ACHN (cell line): ENCODE measurements at regions not wholly inside any gene's neighbourhood (a gene's known extent, or its start where the extent isn't known, plus 50 kb on each side); places are given as distances from the start of the nearest gene placed in this dataset.
"Not testable (repeated sequence)": the region's sequence is repeated elsewhere in the genome, so short reads cannot be mapped to it uniquely, and the experiment has no call there.

Experiments used
- DNase-seq: peaks from one replicate; pipeline ENCODE4 v3.0.0-alpha.2; 2015
- in situ Hi-C: cut with HindIII; loops from 2 replicates; pipeline ENCODE4 v1.10.0; 2017; ENCODE audit warnings: low sequenced_read_pairs, low pct_ligation_motif_present, low pct_unique_long_range_greater_than_20kb

DNA sequence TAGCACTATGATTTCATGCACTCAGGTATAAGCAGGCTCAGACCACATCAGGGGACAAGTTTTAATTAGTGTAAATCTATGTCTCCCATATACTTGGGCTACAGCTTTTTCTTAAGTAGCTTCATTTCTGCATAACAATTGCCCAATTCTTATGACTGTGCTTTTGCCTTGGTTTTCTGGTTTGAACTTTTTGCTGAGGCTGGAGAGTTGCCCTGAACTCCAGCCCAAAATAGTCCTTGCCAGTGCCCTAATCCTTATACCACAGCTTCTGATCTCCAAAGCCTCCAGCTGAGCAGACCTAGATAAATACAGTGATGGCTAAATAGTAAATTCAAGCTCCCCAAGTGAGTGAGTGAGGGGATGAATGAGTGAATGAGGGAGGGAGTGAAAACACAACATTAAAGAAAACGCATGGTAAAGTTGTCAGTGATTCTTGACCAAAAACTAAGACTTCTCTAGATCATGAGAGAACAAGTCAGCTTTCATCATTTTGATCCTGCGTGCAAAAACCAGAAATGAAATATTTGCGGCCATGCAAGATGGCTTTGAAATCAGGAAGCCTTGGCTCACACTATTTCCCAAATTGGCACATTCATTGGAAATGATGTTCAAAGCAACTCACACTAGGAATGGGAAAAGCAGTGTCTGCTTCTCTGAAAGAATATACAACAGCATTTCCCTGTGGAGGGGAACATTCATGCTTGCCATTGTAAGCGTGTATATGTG, 437.1 kb upstream of the CTSO start:
- DNase-seq = no peak
- in situ Hi-C loops = no loop called here

DNA sequence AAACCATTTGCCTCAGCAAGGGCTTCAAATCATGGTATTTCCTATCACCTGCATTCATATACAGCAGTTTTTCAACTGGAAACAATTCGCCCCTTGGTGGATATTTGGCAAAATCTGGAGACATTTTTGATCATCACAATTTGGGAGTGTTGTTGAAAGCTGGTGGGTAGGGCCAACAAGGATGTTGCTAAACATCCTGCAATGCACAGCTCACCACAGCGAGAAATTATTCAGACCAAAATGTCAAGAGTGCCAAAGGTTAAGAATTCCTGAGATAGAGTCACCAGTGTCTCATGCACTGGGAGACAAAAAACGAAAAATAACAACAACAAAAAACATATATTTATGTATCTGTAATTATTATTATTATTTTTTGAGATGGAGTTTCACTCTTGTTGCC, 435.2 kb upstream of the CTSO start:
- in situ Hi-C loops = no loop called here
- no peak for DNase-seq

DNA sequence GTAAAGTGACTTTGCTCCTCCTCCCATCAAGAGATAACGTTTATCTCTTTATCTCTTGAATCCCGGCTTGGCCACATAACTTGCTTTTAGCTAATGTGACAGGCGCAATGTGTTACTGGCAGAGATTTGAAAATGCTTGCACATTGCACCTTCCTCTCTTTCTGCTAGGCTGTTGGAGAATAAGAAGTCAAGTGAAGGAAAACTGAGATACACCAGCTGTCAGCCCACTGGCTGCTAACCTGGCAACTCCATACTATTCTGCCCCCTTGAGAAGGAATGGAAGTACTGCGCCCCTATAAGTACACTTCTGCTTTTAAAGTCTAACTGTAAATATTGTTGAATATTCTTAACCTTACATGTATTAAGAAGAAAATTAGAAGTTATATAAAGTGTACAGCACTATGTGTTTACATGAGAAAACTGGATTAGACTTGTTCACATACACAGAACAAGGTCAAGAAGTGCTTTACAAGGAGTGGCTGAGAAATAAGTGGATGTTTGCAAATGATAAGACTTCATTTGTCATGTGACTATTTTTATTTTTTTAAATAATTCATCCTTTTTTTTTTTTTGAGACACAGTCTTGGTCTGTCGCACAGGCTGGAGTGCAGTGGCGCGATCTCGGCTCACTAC, 424.5 kb upstream of the CTSO start:
- in situ Hi-C loops = no loop called here

DNA sequence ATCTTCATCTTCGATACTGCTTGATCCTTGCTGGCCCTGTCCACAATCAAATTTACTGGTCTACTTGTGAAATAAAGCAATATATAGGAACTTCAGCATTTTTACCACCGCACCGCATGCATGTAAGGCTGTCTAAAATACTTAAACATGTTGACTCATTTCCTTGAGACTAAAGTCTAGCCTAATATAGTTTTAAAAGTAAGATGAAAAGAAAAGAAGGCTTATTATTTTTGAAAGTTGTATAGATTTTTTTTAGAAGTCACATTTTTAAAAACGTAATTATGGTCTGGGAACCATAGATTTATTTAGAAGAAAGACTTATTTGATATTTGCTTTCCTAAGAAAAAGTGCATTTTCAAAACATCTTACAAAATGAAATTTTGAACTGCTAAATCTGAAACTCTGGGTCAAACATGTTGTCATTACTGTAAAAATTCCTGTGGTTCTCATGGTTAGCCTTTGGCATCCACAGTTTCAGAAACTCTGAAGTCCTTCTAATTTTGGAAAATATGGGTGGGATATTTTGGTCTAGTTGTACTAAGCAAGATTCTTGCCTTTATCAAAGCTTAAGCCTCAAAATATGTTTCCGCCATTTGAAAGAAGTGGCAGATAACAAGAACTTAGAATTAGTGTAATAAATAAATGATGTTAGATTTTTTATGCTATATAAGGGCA, 423.5 kb upstream of the CTSO start:
- peak; percentile 31 for DNase-seq
- in situ Hi-C loops = no loop called here

More for the DNA sequence above, 424.5 kb upstream of the CTSO start:
- DNase-seq = peak; percentile 35

DNA sequence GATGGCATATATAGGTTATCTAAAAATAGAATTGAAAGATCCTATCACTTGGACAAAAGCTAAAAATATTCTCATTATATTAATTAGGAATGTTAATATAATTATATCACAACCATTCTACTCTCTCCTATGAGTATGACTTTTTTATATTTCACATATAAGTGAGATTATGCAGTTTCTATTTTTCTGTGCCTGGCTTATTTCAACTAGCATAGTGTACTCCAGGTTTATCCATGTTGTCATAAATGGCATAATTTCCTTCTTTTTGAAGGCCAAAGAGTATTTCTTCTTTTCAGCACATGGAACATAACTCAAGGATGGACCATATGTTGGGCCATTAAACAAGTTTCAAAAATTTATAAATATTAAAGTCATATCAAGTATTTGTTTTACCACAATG, 421.2 kb upstream of the CTSO start:
- in situ Hi-C loops = no loop called here
- DNase-seq = no peak

DNA sequence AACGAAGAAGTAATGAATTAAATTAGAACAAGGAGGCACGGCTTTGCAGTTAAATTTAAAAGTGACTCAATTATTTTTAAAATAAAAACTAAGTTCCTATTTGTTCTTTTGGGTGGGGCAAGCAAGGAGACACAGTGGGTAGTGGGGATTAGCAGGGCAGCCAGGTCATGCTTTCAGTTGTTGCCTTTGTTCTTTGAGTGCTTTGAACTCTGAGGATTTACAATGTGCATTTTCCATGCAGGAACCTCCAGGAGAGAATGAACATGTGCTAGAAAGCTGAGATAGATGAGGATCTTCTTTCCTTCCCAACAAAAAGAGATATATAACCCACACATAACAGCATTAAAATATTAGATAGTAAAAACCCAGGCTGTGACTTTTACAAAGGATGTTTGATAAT, 420.4 kb upstream of the CTSO start:
- in situ Hi-C loops = no loop called here
- DNase-seq = no peak

DNA sequence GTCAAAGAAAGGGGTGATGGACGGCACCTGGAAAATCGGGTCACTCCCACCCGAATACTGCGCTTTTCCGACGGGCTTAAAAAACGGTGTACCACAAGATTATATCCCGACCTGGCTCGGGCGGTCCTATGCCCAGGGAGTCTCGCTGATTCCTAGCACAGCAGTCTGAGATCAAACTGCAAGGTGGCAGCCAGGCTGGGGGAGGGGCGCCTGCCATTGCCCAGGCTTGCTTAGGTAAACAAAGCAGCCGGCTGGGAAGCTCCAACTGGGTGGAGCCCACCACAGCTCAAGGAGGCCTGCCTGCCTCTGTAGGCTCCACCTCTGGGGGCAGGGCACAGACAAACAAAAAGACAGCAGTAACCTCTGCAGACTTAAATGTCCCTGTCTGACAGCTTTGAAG, 413.8 kb upstream of the CTSO start:
- in situ Hi-C loops, DNase-seq: not testable (repeated sequence)

DNA sequence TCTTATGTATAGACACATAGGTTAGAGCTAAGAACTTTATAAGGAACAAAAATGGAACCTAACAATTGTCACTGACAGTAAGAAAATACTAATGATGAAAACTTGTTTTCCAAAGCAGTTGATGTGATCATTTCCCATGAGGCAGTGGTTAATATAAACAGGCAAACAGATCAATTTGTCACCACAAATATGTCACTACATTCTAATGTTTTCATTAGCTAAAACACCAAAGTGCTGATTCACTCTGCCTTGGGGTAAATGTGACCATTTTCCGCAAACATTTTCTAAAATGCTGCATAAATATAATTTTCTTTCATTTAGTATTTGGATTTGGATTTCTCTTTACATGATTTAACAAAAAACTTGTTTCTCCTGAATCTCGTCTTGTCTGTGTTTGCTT, 408.9 kb upstream of the CTSO start:
- in situ Hi-C loops = no loop called here
- no peak for DNase-seq

DNA sequence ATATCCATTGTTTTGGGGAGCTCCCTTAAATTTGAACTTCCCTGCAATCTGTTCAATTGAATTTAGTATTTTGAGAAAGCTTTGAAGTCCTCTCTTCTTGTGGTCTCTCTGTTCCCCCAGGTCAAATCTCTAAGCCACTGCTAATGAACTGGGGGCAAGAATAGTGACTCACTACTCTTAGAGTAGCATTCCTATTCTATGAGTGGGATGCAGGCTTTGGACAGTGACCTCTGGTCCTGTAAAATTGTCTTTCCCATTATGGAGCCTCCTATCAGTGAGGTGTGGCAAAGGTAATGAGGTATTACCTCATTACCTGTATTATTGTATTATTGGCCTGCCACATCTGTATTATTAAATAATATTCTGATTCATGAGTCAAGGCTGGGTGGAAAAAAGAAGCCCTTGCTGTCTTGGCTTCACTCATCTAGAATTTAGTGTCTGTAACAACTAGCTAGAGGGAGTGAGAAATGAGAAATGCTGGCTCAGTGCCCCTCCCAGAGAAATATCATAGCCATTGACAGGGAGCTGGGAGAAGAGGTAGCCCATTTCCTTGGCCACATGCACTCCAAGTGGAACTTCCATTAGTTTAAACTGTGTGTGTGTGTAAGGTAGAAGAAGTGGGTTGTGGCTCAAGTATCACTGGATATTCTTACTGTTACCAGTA, 393.9 kb upstream of the CTSO start:
- in situ Hi-C loops = no loop called here
- DNase-seq = peak; percentile 72

DNA sequence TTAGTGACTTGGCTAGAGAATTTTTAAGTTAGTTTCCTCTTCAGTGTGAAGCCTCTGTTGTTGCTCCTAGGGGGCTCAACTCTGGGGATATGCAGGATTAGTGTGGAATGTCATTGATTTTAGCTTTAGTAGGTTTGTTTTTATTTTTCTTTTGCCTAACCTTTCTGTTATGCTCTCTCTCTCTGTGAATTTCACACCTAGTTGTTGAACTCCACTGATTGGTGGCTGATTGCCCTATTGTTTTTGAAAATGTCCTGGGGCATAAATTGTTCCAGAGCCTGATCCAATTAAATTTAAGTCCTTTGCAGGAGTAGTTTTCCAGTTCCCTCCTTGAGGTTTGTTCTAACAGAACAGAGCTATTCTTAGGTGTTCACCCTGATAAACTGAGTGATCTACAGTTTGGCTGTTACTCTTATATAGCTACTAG, 393.3 kb upstream of the CTSO start:
- DNase-seq = no peak
- in situ Hi-C loops = no loop called here

DNA sequence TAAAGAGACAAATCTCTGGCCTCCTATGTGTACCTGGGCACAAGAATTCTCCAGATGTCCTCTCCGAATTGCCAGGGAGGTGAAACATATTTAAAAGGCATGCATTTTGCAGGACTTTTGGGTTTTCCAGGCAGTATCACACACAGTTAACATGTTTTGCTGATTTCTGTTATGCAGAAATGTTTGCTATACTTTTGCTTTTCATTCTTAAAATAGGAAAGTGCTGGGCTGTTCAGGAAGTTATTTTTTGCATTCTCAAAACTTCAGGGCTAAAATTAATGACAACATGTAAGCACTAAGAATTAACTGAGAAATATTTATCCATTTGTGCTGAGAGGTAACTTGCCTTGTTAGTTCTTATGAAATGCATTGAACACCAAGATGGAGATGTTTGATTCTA, 390.7 kb upstream of the CTSO start:
- in situ Hi-C loops = no loop called here
- no peak for DNase-seq

DNA sequence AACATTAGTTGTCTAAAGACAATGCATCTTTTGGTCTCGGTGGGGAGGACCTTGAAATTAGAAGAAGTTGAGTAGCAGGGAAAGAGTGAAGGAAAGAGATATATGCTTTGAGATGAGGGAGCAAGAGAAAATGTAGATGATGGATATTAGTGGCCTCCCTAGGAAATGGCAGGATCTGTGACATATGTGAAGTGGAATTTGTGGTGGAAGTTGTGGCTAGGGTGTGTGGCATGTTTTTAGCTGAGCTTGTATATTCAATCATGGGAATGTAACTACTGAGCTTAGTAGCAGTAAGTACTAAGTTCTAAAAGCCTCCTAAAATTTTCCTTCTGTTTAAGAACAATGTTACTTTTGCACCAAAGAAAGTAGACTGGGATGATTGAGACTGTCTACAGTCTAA, 382.8 kb upstream of the CTSO start:
- in situ Hi-C loops = no loop called here
- DNase-seq = no peak

DNA sequence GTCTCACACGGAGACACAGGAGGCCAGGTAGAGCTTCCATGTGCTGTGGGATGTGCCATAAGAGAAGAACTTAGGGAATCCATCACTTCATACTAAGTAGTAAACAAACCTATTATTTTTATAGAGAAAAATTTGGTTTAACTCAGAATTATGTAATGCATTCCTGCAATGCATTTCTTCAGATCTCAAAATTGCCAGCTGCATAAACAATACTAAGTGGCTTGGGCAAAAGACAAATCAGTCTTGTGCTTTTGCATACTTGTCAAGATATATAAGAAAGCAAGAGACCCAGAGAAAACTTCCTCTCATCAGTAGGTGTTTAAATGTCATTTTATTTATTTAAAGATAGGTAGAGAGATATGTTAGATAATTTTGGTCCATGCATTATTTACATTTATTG, 382.1 kb upstream of the CTSO start:
- no peak for DNase-seq
- in situ Hi-C loops = no loop called here

DNA sequence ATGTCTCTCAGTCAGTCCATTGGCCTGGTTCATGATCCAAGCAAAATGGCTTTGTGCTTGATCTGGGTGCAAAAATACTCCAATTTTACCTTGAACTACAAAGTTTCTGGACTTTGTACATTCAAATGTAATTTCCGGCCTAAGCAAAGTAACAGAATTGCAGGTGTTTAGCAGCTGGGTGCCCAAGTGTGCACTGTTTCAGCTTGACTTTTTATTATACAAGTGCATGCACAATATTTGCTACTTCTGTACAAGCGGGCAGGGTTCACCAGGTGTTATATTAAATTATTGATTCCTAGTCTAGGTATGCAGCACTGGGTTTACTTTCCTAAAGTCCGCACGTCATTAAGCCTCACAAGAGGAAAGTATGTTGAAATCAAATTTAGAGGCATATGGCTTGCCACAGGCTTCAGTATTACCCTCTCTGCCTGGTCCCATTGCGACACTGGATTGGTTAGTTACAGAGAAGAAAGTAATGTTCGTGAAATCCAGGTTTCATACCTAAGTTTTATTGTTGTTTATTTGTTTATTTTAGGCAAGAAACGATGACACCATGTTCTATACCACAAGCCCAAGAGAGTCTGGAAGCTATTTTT, 376.9 kb upstream of the CTSO start:
- in situ Hi-C loops = no loop called here
- no peak for DNase-seq

DNA sequence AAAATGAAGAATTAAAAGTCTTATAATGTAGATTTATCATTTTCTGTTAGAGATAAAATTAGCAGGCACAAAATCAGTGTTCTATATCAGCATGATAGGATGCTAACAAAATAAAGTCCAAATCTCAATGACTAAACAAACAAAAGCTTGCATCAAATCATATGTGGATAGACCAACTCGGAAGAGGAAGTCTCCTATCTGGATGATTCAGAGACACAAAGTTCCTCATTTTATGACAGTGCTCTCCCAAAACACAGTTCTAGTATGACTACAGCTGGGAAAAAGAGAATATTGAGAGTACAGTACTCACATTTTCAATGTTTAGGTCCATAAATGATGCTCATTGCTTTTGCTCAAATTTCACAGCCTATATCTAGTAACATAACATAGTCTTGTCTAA, 376.1 kb upstream of the CTSO start:
- in situ Hi-C loops = no loop called here

DNA sequence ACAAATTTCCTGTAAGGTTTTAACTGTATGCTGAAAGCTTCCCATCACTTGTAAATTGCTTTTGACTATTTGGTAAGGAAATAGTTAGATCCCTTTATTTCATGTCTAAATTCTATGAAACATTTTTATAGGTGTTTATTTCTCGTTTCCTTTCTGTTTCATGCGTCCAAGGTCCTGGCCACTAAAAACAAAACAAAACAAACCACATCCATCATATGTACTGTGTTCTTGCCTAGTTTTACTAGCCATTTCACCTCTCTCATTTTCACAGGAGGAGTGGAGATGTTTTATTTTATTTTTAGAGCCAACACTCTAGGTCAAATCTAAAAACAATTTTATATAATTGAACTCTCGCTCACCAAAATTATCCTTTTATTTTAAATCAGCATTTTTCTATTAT, 375.2 kb upstream of the CTSO start:
- DNase-seq = no peak
- in situ Hi-C loops = no loop called here

More for the DNA sequence above, 376.1 kb upstream of the CTSO start:
- DNase-seq = no peak

DNA sequence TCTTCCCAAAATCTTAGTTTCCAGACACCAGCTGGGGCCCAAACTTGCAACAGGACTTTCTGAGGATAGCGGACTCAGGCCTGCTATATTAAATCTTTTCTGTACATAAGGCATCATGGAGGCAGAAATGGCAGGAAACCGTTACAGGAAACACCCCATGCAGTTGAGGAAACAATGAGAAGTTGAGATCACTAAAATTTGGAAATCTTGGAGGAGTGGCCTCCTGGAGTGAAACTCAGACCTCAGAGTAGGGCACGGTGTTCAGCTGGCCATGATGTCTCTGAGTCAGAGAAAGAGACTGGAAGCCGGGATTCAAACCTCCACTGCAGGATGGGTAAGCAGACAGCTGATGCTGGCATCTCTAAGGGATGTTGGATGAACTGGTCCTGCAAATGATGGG, 372.6 kb upstream of the CTSO start:
- no peak for DNase-seq
- in situ Hi-C loops = no loop called here

DNA sequence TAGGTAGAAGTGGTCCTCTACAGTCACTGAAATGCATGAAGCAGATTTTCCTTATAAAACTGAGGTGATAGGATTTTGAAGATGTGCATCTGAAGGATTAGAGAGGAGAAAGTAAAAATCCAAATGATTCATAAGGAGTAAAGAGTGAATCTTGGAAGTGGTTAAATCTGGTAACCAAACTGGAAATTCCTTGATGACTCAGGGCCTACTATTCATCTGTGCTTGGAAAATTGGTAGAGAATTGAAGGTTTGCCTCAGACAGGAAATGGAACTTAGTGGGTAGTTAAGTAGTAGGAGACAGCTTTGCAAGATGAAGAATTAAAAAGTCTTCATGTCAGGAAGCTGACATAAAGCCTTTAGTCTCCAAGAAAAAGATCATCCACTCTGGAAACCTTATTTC, 368.9 kb upstream of the CTSO start:
- peak; percentile 59 for DNase-seq
- in situ Hi-C loops = no loop called here

DNA sequence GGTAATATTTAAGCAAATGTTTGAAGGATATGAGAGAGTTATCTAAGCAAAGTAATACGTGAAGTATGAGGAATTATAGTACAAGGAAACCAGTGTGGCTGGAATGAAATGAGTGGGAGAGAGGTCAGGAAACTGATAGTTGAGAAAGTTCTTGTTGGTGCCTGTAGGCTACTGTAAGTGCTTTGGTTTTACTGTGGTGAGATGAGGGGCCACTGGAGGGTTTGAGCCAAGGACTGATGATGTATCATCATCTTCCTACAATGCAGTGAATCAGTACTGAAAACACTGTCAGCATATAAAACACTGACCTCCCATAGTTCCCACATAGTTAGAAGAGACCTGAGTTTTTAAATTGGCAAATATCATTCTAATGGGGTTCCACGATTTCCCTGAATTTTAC, 367.5 kb upstream of the CTSO start:
- in situ Hi-C loops = no loop called here
- peak; percentile 11 for DNase-seq
